GM12891 (cell line): ENCODE measurements at regions not wholly inside any gene's neighbourhood (a gene's known extent, or its start where the extent isn't known, plus 50 kb on each side); places are given as distances from the start of the nearest gene placed in this dataset.

Experiments
- POLR2A ChIP-seq: IDR thresholded peaks from 2 replicates; pipeline ENCODE4 v1.6.1; 2011; ENCODE audit warnings: low read depth, low read length, control low read depth
- POLR2AphosphoS5 ChIP-seq: IDR thresholded peaks from 2 replicates; pipeline ENCODE4 v1.6.1; 2011; ENCODE audit warnings: low read depth, low read length, control low read depth

DNA sequence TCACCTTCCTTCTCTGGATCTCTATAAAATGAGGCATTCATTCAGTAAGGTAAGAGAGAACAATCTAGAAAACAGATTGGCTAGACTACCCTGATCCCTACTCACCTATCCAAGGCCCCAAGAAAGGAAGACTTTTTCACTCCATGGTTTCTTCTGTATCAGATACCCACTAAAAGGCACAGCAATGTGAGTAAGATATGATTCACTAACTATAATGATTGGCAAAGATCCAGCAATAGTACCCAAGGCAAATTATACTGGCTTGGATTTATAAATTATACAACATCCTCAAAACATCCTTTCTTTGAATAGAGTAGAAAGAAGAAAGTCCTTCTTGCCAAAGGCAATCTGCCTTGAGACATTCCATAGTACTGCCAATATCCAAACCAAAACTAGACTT is 1432.0 kb upstream of the GOT2 start:
- no peak for TF ChIP-seq POLR2AphosphoS5
- no peak for TF ChIP-seq POLR2A
